GM12875 (cell line): ENCODE measurements at regions not wholly inside any gene's neighbourhood (a gene's known extent, or its start where the extent isn't known, plus 50 kb on each side); places are given as distances from the start of the nearest gene placed in this dataset.
"Not testable (repeated sequence)": the region's sequence is repeated elsewhere in the genome, so short reads cannot be mapped to it uniquely, and the experiment has no call there.

ENCODE experiments used
- H3K4me3 ChIP-seq: one replicate; pipeline ENCODE4 v1.5.1; 2011; ENCODE audit warnings: low read depth, low read length, control low read depth
- TF ChIP-seq, protein P1 (sequence below): IDR thresholded peaks from 2 replicates; pipeline ENCODE4 v1.5.1; 2011; ENCODE audit warnings: low read depth, mild to moderate bottlenecking, control low read depth, inconsistent platforms, low read length, moderate library complexity, borderline replicate concordance; ENCODE audit not compliant: insufficient read depth

DNA sequence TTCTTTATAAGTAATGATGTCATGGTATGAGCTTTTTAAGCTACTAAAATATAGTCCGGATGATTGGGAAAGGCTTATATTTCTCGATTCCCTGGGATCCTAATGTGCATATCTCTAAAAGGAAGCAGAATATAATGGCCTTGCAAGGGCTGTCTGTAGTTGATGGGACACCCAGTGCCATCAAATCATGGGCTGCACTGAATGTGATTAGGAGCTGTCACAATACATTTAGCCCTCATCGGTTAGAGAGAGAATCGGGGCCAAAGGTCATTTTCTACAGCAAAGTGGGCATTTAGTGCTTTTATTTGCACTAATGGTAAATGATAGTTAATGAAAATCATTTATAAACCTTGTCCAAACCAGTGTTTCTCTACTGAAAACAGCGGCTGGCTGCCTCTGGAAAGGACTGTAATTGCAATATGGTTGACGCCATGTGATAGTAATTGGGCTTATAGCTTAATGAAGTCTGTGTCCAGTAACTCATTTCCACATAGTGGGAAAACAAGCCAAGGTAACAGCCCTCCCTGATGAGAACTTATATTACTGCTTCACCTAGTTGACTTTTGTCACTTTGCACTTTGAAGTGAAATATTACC, 265.0 kb upstream of the AZI2 start:
- TF ChIP-seq, protein P1, sequence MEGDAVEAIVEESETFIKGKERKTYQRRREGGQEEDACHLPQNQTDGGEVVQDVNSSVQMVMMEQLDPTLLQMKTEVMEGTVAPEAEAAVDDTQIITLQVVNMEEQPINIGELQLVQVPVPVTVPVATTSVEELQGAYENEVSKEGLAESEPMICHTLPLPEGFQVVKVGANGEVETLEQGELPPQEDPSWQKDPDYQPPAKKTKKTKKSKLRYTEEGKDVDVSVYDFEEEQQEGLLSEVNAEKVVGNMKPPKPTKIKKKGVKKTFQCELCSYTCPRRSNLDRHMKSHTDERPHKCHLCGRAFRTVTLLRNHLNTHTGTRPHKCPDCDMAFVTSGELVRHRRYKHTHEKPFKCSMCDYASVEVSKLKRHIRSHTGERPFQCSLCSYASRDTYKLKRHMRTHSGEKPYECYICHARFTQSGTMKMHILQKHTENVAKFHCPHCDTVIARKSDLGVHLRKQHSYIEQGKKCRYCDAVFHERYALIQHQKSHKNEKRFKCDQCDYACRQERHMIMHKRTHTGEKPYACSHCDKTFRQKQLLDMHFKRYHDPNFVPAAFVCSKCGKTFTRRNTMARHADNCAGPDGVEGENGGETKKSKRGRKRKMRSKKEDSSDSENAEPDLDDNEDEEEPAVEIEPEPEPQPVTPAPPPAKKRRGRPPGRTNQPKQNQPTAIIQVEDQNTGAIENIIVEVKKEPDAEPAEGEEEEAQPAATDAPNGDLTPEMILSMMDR, result no peak

DNA sequence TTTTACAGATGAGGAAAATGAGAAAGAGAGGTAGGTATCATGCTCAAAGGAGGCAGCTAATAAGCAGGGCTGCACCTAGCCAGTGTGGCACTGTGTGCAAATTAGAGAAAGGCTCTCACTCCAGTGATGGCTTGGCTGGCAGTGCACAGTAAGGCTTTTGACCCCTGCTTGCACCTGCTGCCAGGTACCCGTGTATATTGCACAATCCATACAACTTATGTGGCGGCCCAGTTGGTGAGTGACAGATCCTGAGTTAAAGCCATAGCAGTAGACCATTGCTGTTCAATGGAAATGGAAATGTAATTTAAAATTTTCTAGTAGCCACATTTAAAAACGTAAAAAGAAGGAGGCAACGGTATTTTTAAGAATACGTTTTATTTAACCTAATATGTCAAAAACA, 266.4 kb upstream of the AZI2 start:
- no peak overlapping the region for H3K4me3 ChIP-seq
- TF ChIP-seq, protein P1, result no peak

More for the DNA sequence above, 265.0 kb upstream of the AZI2 start:
- no peak overlapping the region for H3K4me3 ChIP-seq

DNA sequence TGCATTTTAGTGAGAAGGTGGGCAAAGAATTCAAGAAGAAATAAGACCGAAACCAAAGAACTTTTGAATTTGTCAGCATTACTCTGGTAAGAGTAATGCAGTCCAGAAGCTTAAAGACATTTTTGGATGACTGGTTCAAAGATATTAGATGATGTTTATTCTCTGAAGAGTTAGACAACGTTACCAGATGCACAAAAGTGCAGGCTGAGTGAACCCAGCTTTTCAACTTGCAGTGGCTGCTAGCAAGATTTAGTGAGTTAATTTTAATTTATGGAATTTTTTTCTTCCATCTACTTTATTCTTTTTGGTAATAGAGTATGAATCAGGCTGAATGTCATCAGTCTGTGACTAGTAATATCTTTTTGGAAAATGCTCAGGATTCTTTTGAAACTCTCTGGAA, 267.3 kb upstream of the AZI2 start:
- TF ChIP-seq, protein P1, result no peak
- H3K4me3 ChIP-seq, result no peak overlapping the region

DNA sequence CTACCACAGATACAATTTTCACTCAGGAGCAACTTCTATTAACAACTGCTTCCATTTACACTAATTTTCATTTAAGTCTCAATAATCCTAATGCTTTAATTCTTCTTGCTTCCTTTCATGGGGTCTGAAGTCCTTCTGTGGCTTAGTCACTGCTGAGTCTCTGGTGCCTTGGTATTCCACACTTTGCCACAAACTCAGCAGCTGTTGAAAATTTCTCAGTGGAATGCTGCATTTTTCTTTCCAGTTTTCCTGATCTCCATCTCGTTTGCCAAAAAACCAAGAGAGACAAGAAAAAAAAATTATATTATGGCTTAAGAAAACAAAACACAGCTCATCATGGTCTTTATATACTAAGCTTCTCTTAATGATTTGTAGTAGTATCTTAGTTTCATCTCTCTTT, 269.2 kb upstream of the AZI2 start:
- H3K4me3 ChIP-seq, result no peak overlapping the region
- TF ChIP-seq, protein P1, result no peak

DNA sequence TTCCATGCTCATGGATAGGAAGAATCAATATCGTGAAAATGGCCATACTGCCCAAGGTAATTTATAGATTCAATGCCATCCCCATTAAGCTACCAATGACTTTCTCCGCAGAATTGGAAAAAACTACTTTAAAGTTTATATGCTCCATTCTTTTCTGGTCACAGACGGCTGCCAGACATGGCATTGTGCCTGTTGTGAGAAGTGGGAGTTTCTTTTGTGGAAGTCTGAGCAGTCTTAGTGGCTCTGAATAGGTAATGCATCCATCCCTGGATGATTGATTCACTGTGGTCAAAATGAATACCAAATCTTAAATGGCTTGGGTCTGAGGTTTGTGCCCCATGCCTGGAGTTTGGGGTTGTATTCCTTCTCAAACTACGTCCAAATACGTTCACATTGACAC, 274.5 kb upstream of the AZI2 start:
- TF ChIP-seq, protein P1, result no peak

DNA sequence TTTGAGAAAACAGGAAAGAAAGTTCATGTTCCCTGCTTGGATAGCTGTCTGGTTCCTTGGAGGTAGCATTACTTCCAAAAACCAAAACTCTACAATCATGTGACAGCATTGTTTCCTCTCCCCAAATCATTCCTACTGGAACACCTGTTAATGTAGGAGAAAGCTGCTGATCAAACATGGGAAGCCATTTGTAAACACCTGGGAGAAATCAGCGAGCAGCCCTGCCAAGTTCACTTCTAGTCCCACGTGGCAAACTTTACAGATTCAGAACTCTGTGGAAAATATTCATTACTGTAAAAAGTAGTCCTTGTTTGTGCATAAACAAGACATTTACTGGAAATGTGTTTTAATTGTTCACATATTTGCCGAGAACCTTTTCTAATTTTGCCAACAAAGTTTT, 275.5 kb upstream of the AZI2 start:
- TF ChIP-seq, protein P1, result no peak
- H3K4me3 ChIP-seq, result no peak overlapping the region

More for the DNA sequence above, 274.5 kb upstream of the AZI2 start:
- H3K4me3 ChIP-seq, result no peak overlapping the region

DNA sequence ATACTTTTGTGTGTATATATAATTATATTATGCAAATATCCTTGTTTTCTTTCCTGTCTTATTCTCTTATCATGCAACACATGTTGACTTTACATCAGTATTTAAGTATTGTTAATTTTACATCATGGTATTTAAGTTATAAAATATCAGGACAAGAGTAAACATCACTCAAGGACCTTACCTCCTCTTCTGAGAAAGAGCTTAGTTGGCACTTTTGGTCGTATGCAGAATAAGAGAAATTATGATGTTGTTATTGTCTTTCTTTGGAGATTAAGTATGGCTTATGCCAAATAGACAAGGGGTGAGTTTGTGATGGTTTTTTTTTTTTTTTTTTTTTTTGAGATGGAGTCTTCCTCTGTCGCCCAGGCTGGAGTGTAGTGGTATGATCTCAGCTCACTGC, 279.2 kb upstream of the AZI2 start:
- H3K4me3 ChIP-seq, result not testable (repeated sequence)

DNA sequence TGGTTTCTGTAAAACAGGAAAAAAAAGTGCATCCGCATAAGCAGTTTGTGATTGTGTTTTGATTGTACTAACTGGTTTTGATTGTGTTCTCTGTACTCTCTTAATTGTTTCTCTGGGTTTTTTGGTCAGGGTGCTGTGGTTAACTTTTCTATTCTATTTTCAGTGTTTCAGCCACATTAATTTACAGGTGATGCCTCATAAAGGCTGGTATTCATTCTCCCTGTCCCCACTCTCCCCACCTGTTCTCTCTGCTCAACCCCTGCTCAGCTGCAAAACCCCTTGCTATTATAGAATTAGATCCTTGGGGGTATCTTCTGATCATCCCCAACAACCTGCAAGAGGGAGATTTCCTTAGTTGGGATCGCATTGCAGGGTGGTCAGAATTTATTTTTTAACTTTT, 285.4 kb upstream of the AZI2 start:
- no peak overlapping the region for H3K4me3 ChIP-seq
- TF ChIP-seq, protein P1, result no peak
